ENCODE measurements at regions not wholly inside any gene's neighbourhood (a gene's known extent, or its start where the extent isn't known, plus 50 kb on each side); places are given as distances from the start of the nearest gene placed in this dataset.

GRCh38 chr11:69568809-69569097 lies 72.2 kb upstream of the CCND1 start:
- CTCF ChIA-PET: no interaction called here
- no peak for DNase-seq (ENCODE audit: extremely low spot score)
- TF ChIP-seq PKNOX1 (IDR thresholded peaks at IDR 0.05) (no peak), SUZ12 (IDR thresholded peaks at IDR 0.05) (no peak), FOXM1 (IDR thresholded peaks at IDR 0.05; ENCODE audit: borderline replicate concordance) (no peak)
- POLR2A ChIA-PET: no interaction called here

GRCh38 chr11:69569306-69570200 lies 71.4 kb upstream of the CCND1 start:
- CTCF ChIA-PET: no interaction called here
- DNase-seq (ENCODE audit: extremely low spot score): no peak
- POLR2A ChIA-PET: no interaction called here
- TF ChIP-seq CTBP1 (IDR thresholded peaks at IDR 0.05; ENCODE audit: borderline replicate concordance) (no peak), TARDBP (IDR thresholded peaks at IDR 0.05) (no peak), ELF4 (IDR thresholded peaks at IDR 0.05) (no peak), SUZ12 (IDR thresholded peaks at IDR 0.05) (no peak)

- TF ChIP-seq FOXK2 (IDR thresholded peaks at IDR 0.05) (no peak), LEF1 (IDR thresholded peaks at IDR 0.05; ENCODE audit: borderline replicate concordance) (no peak), ARNT (IDR thresholded peaks at IDR 0.05) (no peak), NFRKB (IDR thresholded peaks at IDR 0.05) (no peak), SP1 (IDR thresholded peaks at IDR 0.05) (no peak), HDGF (IDR thresholded peaks at IDR 0.05; ENCODE audit: borderline replicate concordance) (no peak), BHLHE40 (IDR thresholded peaks at IDR 0.05; ENCODE audit: borderline replicate concordance) (no peak), L3MBTL2 (conservative IDR thresholded peaks at IDR 0.05) (no peak), PKNOX1 (IDR thresholded peaks at IDR 0.05) (no peak), FOXM1 (IDR thresholded peaks at IDR 0.05; ENCODE audit: borderline replicate concordance) (no peak), SUZ12 (IDR thresholded peaks at IDR 0.05) (no peak), FOXA1 (IDR thresholded peaks at IDR 0.05) (no peak), TARDBP (IDR thresholded peaks at IDR 0.05) (no peak), CTBP1 (IDR thresholded peaks at IDR 0.05; ENCODE audit: borderline replicate concordance) (no peak), ELF4 (IDR thresholded peaks at IDR 0.05) (no peak)
- CTCF ChIA-PET: no interaction called here
- no peak for DNase-seq (ENCODE audit: extremely low spot score)
- POLR2A ChIA-PET: no interaction called here
Measured at GRCh38 chr11:69572233-69572860, 68.6 kb upstream of the CCND1 start.

- no peak for DNase-seq (ENCODE audit: extremely low spot score)
- POLR2A ChIA-PET: no interaction called here
- CTCF ChIA-PET: no interaction called here
- TF ChIP-seq SP1 (IDR thresholded peaks at IDR 0.05) (no peak), BHLHE40 (IDR thresholded peaks at IDR 0.05; ENCODE audit: borderline replicate concordance) (no peak)
Measured at GRCh38 chr11:69572861-69573260, 68.1 kb upstream of the CCND1 start.

- DNase-seq (ENCODE audit: extremely low spot score): no peak
- TF ChIP-seq PKNOX1 (IDR thresholded peaks at IDR 0.05) (no peak), LEF1 (IDR thresholded peaks at IDR 0.05; ENCODE audit: borderline replicate concordance) (no peak), FOXK2 (IDR thresholded peaks at IDR 0.05) (no peak), ELF4 (IDR thresholded peaks at IDR 0.05) (no peak), FOXA1 (IDR thresholded peaks at IDR 0.05) (no peak), NFRKB (IDR thresholded peaks at IDR 0.05) (no peak), HDGF (IDR thresholded peaks at IDR 0.05; ENCODE audit: borderline replicate concordance) (no peak), SP1 (IDR thresholded peaks at IDR 0.05) (no peak), SUZ12 (IDR thresholded peaks at IDR 0.05) (no peak), BHLHE40 (IDR thresholded peaks at IDR 0.05; ENCODE audit: borderline replicate concordance) (no peak), L3MBTL2 (conservative IDR thresholded peaks at IDR 0.05) (no peak), CTBP1 (IDR thresholded peaks at IDR 0.05; ENCODE audit: borderline replicate concordance) (no peak), ZNF384 (IDR thresholded peaks at IDR 0.05) (no peak), TARDBP (IDR thresholded peaks at IDR 0.05) (no peak), ARNT (IDR thresholded peaks at IDR 0.05) (no peak), FOXM1 (IDR thresholded peaks at IDR 0.05; ENCODE audit: borderline replicate concordance) (no peak)
- ChIA-PET CTCF (no interaction called here), POLR2A (no interaction called here)
Measured at GRCh38 chr11:69573761-69574607, 67.0 kb upstream of the CCND1 start.

GRCh38 chr11:69574608-69575255 lies 66.2 kb upstream of the CCND1 start:
- CTCF ChIA-PET: no interaction called here
- POLR2A ChIA-PET: no interaction called here
- no peak for DNase-seq (ENCODE audit: extremely low spot score)
- TF ChIP-seq HDGF (IDR thresholded peaks at IDR 0.05; ENCODE audit: borderline replicate concordance) (no peak), NFRKB (IDR thresholded peaks at IDR 0.05) (no peak), TARDBP (IDR thresholded peaks at IDR 0.05) (no peak), ARNT (IDR thresholded peaks at IDR 0.05) (no peak), FOXM1 (IDR thresholded peaks at IDR 0.05; ENCODE audit: borderline replicate concordance) (no peak), PKNOX1 (IDR thresholded peaks at IDR 0.05) (no peak), ELF4 (IDR thresholded peaks at IDR 0.05) (no peak), ZNF384 (IDR thresholded peaks at IDR 0.05) (no peak), SP1 (IDR thresholded peaks at IDR 0.05) (no peak), FOXA1 (IDR thresholded peaks at IDR 0.05) (no peak), SUZ12 (IDR thresholded peaks at IDR 0.05) (no peak), L3MBTL2 (conservative IDR thresholded peaks at IDR 0.05) (no peak), FOXK2 (IDR thresholded peaks at IDR 0.05) (no peak), CTBP1 (IDR thresholded peaks at IDR 0.05; ENCODE audit: borderline replicate concordance) (no peak), LEF1 (IDR thresholded peaks at IDR 0.05; ENCODE audit: borderline replicate concordance) (no peak), BHLHE40 (IDR thresholded peaks at IDR 0.05; ENCODE audit: borderline replicate concordance) (no peak)
